GM23338 (cell line): ENCODE measurements at regions not wholly inside any gene's neighbourhood (a gene's known extent, or its start where the extent isn't known, plus 50 kb on each side); places are given as distances from the start of the nearest gene placed in this dataset.

ENCODE experiments used
- ATAC-seq: fragments of 200-7000 bp; cut with Tn5 transposase; 3 replicates; pipeline ENCODE4 v1.9.1; 2020
- DNase-seq: peaks from one replicate; pipeline ENCODE4 v3.0.0-alpha.2; 2015; ENCODE audit warnings: low spot score
- H2AFZ ChIP-seq: fragments of 200-600 bp; sonication (generic); 2 replicates; pipeline ENCODE4 v1.8.0; 2016; ENCODE audit warnings: antibody characterized with exemption, mild to moderate bottlenecking, moderate library complexity
- H3F3A ChIP-seq: fragments of 200-600 bp; sonication (generic); replicated peaks from 2 replicates; pipeline ENCODE4 v1.8.0; 2017; ENCODE audit warnings: antibody characterized with exemption, mixed run types, low read depth
- H3K27ac ChIP-seq: fragments of 200-600 bp; sonication (generic); 2 replicates; pipeline ENCODE4 v1.6.1; 2016; ENCODE audit warnings: low read depth
- H3K27me3 ChIP-seq: fragments of 200-600 bp; sonication (generic); 2 replicates; pipeline ENCODE4 v1.8.0; 2016; ENCODE audit warnings: mild to moderate bottlenecking, mixed run types, moderate library complexity; ENCODE audit not compliant: insufficient read depth
- H3K36me3 ChIP-seq: fragments of 200-600 bp; sonication (generic); 2 replicates; pipeline ENCODE4 v1.8.0; 2016; ENCODE audit warnings: mild to moderate bottlenecking; ENCODE audit not compliant: insufficient read depth
- H3K4me1 ChIP-seq: fragments of 200-600 bp; sonication (generic); 2 replicates; pipeline ENCODE4 v1.8.0; 2016; ENCODE audit warnings: mild to moderate bottlenecking, moderate library complexity; ENCODE audit not compliant: insufficient read depth
- H3K4me2 ChIP-seq: fragments of 200-600 bp; sonication (generic); 2 replicates; pipeline ENCODE4 v1.7.1; 2017; ENCODE audit warnings: mixed run types
- H3K4me3 ChIP-seq: fragments of 200-600 bp; sonication (generic); 2 replicates; pipeline ENCODE4 v1.6.1; 2016; ENCODE audit warnings: mixed run types
- H3K79me2 ChIP-seq: fragments of 200-600 bp; sonication (generic); replicated peaks from 2 replicates; pipeline ENCODE4 v1.8.0; 2017; ENCODE audit warnings: mild to moderate bottlenecking; ENCODE audit not compliant: insufficient read depth
- H3K9me2 ChIP-seq: fragments of 200-600 bp; sonication (generic); 2 replicates; pipeline ENCODE4 v1.8.0; 2017; ENCODE audit not compliant: insufficient read depth
- H4K20me1 ChIP-seq: fragments of 200-600 bp; sonication (generic); replicated peaks from 2 replicates; pipeline ENCODE4 v1.8.0; 2017; ENCODE audit warnings: mild to moderate bottlenecking; ENCODE audit not compliant: insufficient read depth
- H3K27ac Mint-ChIP-seq: 2 replicates; pipeline ENCODE4 v1.8.0; 2020; ENCODE audit warnings: inconsistent platforms, mild to moderate bottlenecking, moderate library complexity, mixed read lengths
- H3K27me3 Mint-ChIP-seq: 3 replicates; pipeline ENCODE4 v1.8.0; 2022; ENCODE audit warnings: low read depth, mild to moderate bottlenecking, moderate library complexity, mixed read lengths, inconsistent platforms; ENCODE audit not compliant: insufficient read depth, poor library complexity
- H3K36me3 Mint-ChIP-seq: 3 replicates; pipeline ENCODE4 v1.8.0; 2021; ENCODE audit warnings: low read depth, mild to moderate bottlenecking, inconsistent platforms, moderate library complexity, mixed read lengths
- H3K4me1 Mint-ChIP-seq: 3 replicates; pipeline ENCODE4 v1.8.0; 2020; ENCODE audit warnings: mild to moderate bottlenecking, inconsistent platforms, mixed read lengths
- H3K4me3 Mint-ChIP-seq: 3 replicates; pipeline ENCODE4 v1.8.0; 2021; ENCODE audit warnings: moderate library complexity, mild to moderate bottlenecking, inconsistent platforms, mixed read lengths
- H3K9me3 Mint-ChIP-seq: 3 replicates; pipeline ENCODE4 v1.8.0; 2020; ENCODE audit warnings: moderate library complexity, mild to moderate bottlenecking, inconsistent platforms, mixed read lengths
- CREB1 ChIP-seq: fragments of 250-450 bp; sonication (Bioruptor Pico); IDR thresholded peaks from 2 replicates; pipeline ENCODE4 v1.5.0; 2020; ENCODE audit warnings: low read depth, mild to moderate bottlenecking, moderate library complexity
- CTCF ChIP-seq, 2 experiments: fragments of 200-600 bp in 1 of 2; sonication (generic) in 1 of 2; conservative IDR thresholded peaks; 2 replicates each; pipeline versions ENCODE4 v1.5.1 to v1.6.1; 2016 to 2017; ENCODE audit warnings: antibody characterized with exemption in 2 of 2, low read depth in 2 of 2, mild to moderate bottlenecking in 2 of 2, moderate library complexity in 1 of 2
- ETS1 ChIP-seq: IDR thresholded peaks from 2 replicates; pipeline ENCODE4 v1.6.1; 2016; ENCODE audit warnings: antibody characterized with exemption
- EZH2 ChIP-seq: fragments of 200-600 bp; sonication (generic); IDR thresholded peaks from one replicate; pipeline ENCODE4 v1.8.0; 2017; ENCODE audit warnings: antibody characterized with exemption, mild to moderate bottlenecking, low read depth; ENCODE audit not compliant: unreplicated experiment
- EZH2phosphoT487 ChIP-seq: fragments of 200-600 bp; sonication (generic); IDR thresholded peaks from one replicate; pipeline ENCODE4 v1.8.1; 2018; ENCODE audit warnings: antibody characterized with exemption; ENCODE audit not compliant: unreplicated experiment
- JUNB ChIP-seq: IDR thresholded peaks from one replicate; pipeline ENCODE4 v1.6.1; 2016; ENCODE audit warnings: antibody characterized with exemption; ENCODE audit not compliant: unreplicated experiment
- REST ChIP-seq: IDR thresholded peaks from one replicate; pipeline ENCODE4 v1.6.1; 2018; ENCODE audit warnings: antibody characterized with exemption; ENCODE audit not compliant: unreplicated experiment
- ZNF114 ChIP-seq: fragments of 250-450 bp; sonication (Bioruptor Pico); IDR thresholded peaks from 2 replicates; pipeline ENCODE4 v1.5.0; 2020; ENCODE audit warnings: mild to moderate bottlenecking, moderate library complexity
- ZNF331 ChIP-seq: fragments of 250-450 bp; sonication (Bioruptor Pico); IDR thresholded peaks from 2 replicates; pipeline ENCODE4 v1.5.0; 2020; ENCODE audit warnings: low read depth, mild to moderate bottlenecking, moderate library complexity

DNA sequence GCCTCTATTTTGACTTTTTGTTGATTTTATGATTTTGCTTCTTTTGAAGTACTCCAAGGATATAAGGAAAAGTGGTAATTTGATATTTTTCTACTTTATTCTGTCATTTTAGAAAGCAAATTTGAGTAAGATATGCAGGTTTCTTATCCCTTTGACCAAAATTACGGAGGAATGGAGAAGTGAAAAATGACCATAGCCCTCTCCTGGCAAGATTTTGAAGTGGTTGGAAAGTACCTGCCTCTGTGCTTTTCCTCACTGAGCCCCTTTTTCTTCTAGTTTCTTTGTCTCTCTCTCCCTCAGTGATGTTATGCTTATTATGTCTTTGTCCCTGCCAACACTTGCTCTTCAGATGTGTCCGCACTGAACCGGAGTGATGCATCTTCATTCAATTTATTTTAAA, 898.1 kb downstream of the EPHA4 start:
- H3K27me3 Mint-ChIP-seq: no peaks in the 10 kb centered on the region
- no peak for ATAC-seq
- peak; percentile 16 for DNase-seq
- H3K4me3 ChIP-seq: no peak overlapping the region
- peaks cover 6% of the 10 kb centered on the region for H3K9me3 Mint-ChIP-seq
- H2AFZ ChIP-seq: no peak overlapping the region
- no peak overlapping the region for H3K4me2 ChIP-seq
- no peak overlapping the region for H3K27ac ChIP-seq
- H3F3A ChIP-seq: no peaks in the 10 kb centered on the region
- H3K36me3 Mint-ChIP-seq: peaks cover 6% of the 10 kb centered on the region; the same call in 2 of the 3 replicates
- no peaks in the 10 kb centered on the region; the same call in 2 of the 3 replicates for H3K4me1 Mint-ChIP-seq
- H4K20me1 ChIP-seq: no peaks in the 10 kb centered on the region
- H3K36me3 ChIP-seq: no peaks in the 10 kb centered on the region
- H3K27ac Mint-ChIP-seq: no peak overlapping the region
- TF ChIP-seq CTCF (conservative IDR thresholded peaks at IDR 0.05; ENCODE audit: low read depth in 2 of 2): peak; percentile 29 to 39
- TF ChIP-seq CREB1 (CRISPR knock-in tag): no peak
- no peak overlapping the region for H3K4me3 Mint-ChIP-seq
- H3K79me2 ChIP-seq: no peaks in the 10 kb centered on the region
- no peaks in the 10 kb centered on the region for H3K4me1 ChIP-seq
- no peaks in the 10 kb centered on the region for H3K9me2 ChIP-seq
- H3K27me3 ChIP-seq: no peaks in the 10 kb centered on the region

DNA sequence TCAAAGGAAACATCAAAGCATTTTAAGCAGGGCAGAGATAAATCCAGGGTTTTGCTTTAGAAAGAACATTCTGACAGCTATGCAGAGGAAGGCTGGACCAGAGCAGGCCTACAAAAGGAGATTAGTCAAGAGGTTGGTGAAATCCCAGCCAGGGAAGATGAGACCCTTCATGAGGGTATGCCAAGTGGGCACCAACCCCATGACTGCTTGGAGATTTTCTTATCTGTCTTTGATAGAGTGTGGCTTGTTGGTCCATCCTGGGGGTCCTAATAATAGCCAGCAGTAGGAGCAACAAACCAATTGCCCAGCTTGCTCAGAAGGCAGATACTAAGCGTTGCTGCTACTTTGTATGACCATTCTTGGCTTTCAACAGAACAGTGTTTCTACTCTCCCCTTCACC, 895.4 kb downstream of the EPHA4 start:
- TF ChIP-seq JUNB: no peak
- no peak for TF ChIP-seq EZH2
- no peak for TF ChIP-seq EZH2phosphoT487
- TF ChIP-seq ZNF331 (CRISPR knock-in tag): no peak
- TF ChIP-seq CREB1 (CRISPR knock-in tag): no peak
- TF ChIP-seq ZNF114 (CRISPR knock-in tag): no peak
- H3K27me3 ChIP-seq: no peaks in the 10 kb centered on the region
- no peaks in the 10 kb centered on the region for H3K27me3 Mint-ChIP-seq
- DNase-seq (no peak), ATAC-seq (no peak)
- H3K9me3 Mint-ChIP-seq: no peaks in the 10 kb centered on the region
- no peak overlapping the region for H3K27ac Mint-ChIP-seq
- no peak overlapping the region for H3K27ac ChIP-seq
- H3K9me2 ChIP-seq: peaks cover 6% of the 10 kb centered on the region; the same call in 1 of the 2 replicates
- H3K4me3 ChIP-seq: no peak overlapping the region
- H3K4me1 Mint-ChIP-seq: no peaks in the 10 kb centered on the region
- H3F3A ChIP-seq: no peaks in the 10 kb centered on the region
- no peaks in the 10 kb centered on the region for H3K4me1 ChIP-seq
- H4K20me1 ChIP-seq: no peaks in the 10 kb centered on the region
- H3K79me2 ChIP-seq: no peaks in the 10 kb centered on the region
- no peak overlapping the region for H3K4me2 ChIP-seq
- no peaks in the 10 kb centered on the region for H3K36me3 Mint-ChIP-seq
- H2AFZ ChIP-seq: no peak overlapping the region
- H3K4me3 Mint-ChIP-seq: no peak overlapping the region
- no peaks in the 10 kb centered on the region for H3K36me3 ChIP-seq

DNA sequence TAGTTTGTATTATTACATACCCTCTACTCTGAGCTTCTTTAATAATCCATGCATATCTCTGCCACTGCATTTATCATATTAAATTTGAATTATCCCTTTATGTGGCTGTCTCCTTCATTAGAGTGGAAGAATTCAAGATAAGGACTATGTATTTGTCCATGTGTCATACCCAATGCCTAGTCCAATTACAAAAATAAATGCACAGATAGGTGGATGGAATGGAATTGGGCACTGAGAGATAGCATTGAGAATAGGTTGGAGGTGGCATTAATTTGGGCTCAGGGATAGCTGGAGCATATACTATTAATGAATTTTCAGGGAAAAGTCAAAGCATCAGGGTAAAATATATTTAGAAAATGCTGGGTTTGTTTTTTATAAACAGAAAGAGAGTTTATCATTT, 893.2 kb downstream of the EPHA4 start:
- Mint-ChIP-seq H3K36me3 (no peaks in the 10 kb centered on the region), H3K4me3 (no peak overlapping the region), H3K4me1 (no peaks in the 10 kb centered on the region), H3K9me3 (no peaks in the 10 kb centered on the region), H3K27me3 (peaks cover 3% of the 10 kb centered on the region), H3K27ac (no peak overlapping the region)
- H3K27me3 ChIP-seq: no peaks in the 10 kb centered on the region
- no peak overlapping the region for H3K4me2 ChIP-seq
- ATAC-seq (no peak), DNase-seq (no peak)
- H4K20me1 ChIP-seq: no peaks in the 10 kb centered on the region
- H3K79me2 ChIP-seq: no peaks in the 10 kb centered on the region
- TF ChIP-seq ZNF114 (CRISPR knock-in tag): no peak
- TF ChIP-seq ETS1: no peak
- no peak for TF ChIP-seq EZH2phosphoT487
- TF ChIP-seq EZH2: no peak
- no peak for TF ChIP-seq REST
- no peaks in the 10 kb centered on the region for H3K4me1 ChIP-seq
- no peak overlapping the region for H3K27ac ChIP-seq
- H2AFZ ChIP-seq: no peak overlapping the region
- H3K4me3 ChIP-seq: no peak overlapping the region
- H3K36me3 ChIP-seq: no peaks in the 10 kb centered on the region
- H3K9me2 ChIP-seq: peaks cover 6% of the 10 kb centered on the region; the same call in 1 of the 2 replicates
- no peaks in the 10 kb centered on the region for H3F3A ChIP-seq
